ENCODE measurements at regions not wholly inside any gene's neighbourhood (a gene's known extent, or its start where the extent isn't known, plus 50 kb on each side); places are given as distances from the start of the nearest gene placed in this dataset.
A peak's percentile ranks its signal among the peaks of the same experiment; 100 is the strongest.
"Not testable (repeated sequence)": the region's sequence is repeated elsewhere in the genome, so short reads cannot be mapped to it uniquely, and the experiment has no call there.

DNA sequence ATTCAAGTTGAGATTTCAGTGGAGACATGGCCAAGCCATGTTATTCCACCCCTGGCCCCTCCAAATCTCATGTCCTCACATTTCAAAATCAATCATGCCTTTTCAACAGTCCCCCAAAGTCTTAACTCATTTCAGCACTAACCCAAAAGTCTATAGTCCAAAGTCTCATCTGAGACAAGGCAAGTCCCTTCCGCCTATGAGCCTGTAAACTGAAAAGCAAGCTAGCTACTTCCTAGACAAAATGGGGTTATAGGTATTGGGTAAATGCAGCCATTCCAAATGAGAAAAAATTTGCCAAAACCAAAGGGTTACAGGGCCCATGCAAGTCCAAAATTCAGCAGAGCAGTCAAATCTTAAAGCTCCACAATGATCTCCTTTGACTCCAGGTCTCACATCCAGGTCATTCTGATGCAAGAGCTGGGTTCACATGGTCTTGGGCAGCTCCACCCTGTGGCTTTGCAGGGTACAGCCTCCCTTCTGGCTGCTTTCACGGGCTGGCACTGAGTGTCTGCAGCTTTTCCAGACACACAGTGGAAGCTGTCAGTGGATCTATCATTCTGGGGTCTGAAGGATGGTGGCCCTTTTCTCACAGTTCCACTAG lies 95.7 kb downstream of the MTNR1B start:
- TF ChIP-seq, protein P1, sequence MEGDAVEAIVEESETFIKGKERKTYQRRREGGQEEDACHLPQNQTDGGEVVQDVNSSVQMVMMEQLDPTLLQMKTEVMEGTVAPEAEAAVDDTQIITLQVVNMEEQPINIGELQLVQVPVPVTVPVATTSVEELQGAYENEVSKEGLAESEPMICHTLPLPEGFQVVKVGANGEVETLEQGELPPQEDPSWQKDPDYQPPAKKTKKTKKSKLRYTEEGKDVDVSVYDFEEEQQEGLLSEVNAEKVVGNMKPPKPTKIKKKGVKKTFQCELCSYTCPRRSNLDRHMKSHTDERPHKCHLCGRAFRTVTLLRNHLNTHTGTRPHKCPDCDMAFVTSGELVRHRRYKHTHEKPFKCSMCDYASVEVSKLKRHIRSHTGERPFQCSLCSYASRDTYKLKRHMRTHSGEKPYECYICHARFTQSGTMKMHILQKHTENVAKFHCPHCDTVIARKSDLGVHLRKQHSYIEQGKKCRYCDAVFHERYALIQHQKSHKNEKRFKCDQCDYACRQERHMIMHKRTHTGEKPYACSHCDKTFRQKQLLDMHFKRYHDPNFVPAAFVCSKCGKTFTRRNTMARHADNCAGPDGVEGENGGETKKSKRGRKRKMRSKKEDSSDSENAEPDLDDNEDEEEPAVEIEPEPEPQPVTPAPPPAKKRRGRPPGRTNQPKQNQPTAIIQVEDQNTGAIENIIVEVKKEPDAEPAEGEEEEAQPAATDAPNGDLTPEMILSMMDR (IDR thresholded peaks at IDR 0.05): peak; percentile 45
- TF ChIP-seq ZFX (IDR thresholded peaks at IDR 0.05; ENCODE audit: borderline replicate concordance): not testable (repeated sequence)
